Suprapubic skin (tissue), 4 donors: ENCODE measurements at regions not wholly inside any gene's neighbourhood (a gene's known extent, or its start where the extent isn't known, plus 50 kb on each side); places are given as distances from the start of the nearest gene placed in this dataset.

Source experiments
- DNase-seq, 2 donors: peaks; one replicate each; pipeline ENCODE4 v3.0.0-alpha.2; 2019; ENCODE audit warnings: low spot score in 2 of 2
- H3K27ac ChIP-seq: fragments of 200-600 bp; sonication (generic); one replicate; pipeline ENCODE4 v1.5.1; 2019
- H3K27me3 ChIP-seq: fragments of 200-600 bp; sonication (generic); one replicate; pipeline ENCODE4 v1.5.1; 2019
- H3K36me3 ChIP-seq: fragments of 200-600 bp; sonication (generic); one replicate; pipeline ENCODE4 v1.5.1; 2019
- H3K4me1 ChIP-seq: fragments of 200-600 bp; sonication (generic); one replicate; pipeline ENCODE4 v1.5.1; 2019
- H3K4me3 ChIP-seq: fragments of 200-600 bp; sonication (generic); one replicate; pipeline ENCODE4 v1.5.1; 2019; ENCODE audit warnings: mild to moderate bottlenecking
- H3K9me3 ChIP-seq: fragments of 200-600 bp; sonication (generic); one replicate; pipeline ENCODE4 v1.5.1; 2019
- CTCF ChIP-seq, 2 donors: fragments of 200-600 bp in 1 of 2; fragments of 450-650 bp in 1 of 2; sonication (generic) in 1 of 2; IDR thresholded peaks; one replicate each; pipeline ENCODE4 v1.5.1; 2016 to 2019; ENCODE audit warnings: antibody characterized with exemption in 2 of 2, mild to moderate bottlenecking in 1 of 2, moderate library complexity in 1 of 2
- EP300 ChIP-seq: sonication (generic); formaldehyde crosslinking; IDR thresholded peaks from one replicate; pipeline ENCODE4 v1.6.1; 2017; ENCODE audit warnings: antibody characterized with exemption
- POLR2A ChIP-seq, 2 donors: fragments of 450-650 bp; IDR thresholded peaks; one replicate each; pipeline ENCODE4 v1.6.1; 2017; ENCODE audit warnings: antibody characterized with exemption in 2 of 2, mild to moderate bottlenecking in 2 of 2, moderate library complexity in 2 of 2
- POLR2AphosphoS5 ChIP-seq, 3 donors: sonication (generic); formaldehyde crosslinking; IDR thresholded peaks; one replicate each; pipeline ENCODE4 v1.6.1; 2017; ENCODE audit warnings: antibody characterized with exemption in 3 of 3
- WGBS: methylation state at CpG from one replicate; pipeline ENCODE4 v1.1.5; 2018; 5-methylcytosine and 5-hydroxymethylcytosine counted together

- H3K4me1 ChIP-seq = no peaks in the 10 kb centered on the region
- no peaks in the 10 kb centered on the region for H3K27me3 ChIP-seq
- 65% methylated on average over 14 of the region's 14 CpGs for WGBS
- H3K36me3 ChIP-seq = no peaks in the 10 kb centered on the region
- DNase-seq = no peak
- H3K4me3 ChIP-seq = no peak overlapping the region
- no peak for TF ChIP-seq POLR2A (IDR thresholded peaks at IDR 0.05)
- no peaks in the 10 kb centered on the region for H3K9me3 ChIP-seq
- no peak overlapping the region for H3K27ac ChIP-seq
These were observed 116.1 kb upstream of the PEG3 start for GRCh38 chr19:56956503-56957226.

GRCh38 chr19:56959205-56959604 is 118.7 kb upstream of the PEG3 start:
- no peak overlapping the region for H3K27ac ChIP-seq
- H3K36me3 ChIP-seq = no peaks in the 10 kb centered on the region
- TF ChIP-seq POLR2AphosphoS5 (IDR thresholded peaks at IDR 0.05) = no peak
- no peaks in the 10 kb centered on the region for H3K4me1 ChIP-seq
- H3K27me3 ChIP-seq = no peaks in the 10 kb centered on the region
- 26% methylated on average over 4 of the region's 4 CpGs for WGBS
- no peak for DNase-seq
- no peaks in the 10 kb centered on the region for H3K9me3 ChIP-seq
- H3K4me3 ChIP-seq = no peak overlapping the region

- 49% methylated on average over 7 of the region's 7 CpGs for WGBS
- Histone ChIP-seq H3K9me3 (no peaks in the 10 kb centered on the region), H3K27me3 (no peaks in the 10 kb centered on the region), H3K36me3 (no peaks in the 10 kb centered on the region), H3K27ac (no peak overlapping the region), H3K4me3 (no peak overlapping the region), H3K4me1 (no peaks in the 10 kb centered on the region)
- no peak for DNase-seq
- TF ChIP-seq CTCF (IDR thresholded peaks at IDR 0.05) = no peak
- no peak for TF ChIP-seq EP300
- no peak for TF ChIP-seq POLR2A (IDR thresholded peaks at IDR 0.05)
- TF ChIP-seq POLR2AphosphoS5 (IDR thresholded peaks at IDR 0.05) = no peak
These were observed 120.5 kb upstream of the PEG3 start for GRCh38 chr19:56960959-56961543.

GRCh38 chr19:56964410-56964920 is 123.9 kb upstream of the PEG3 start:
- no peak for DNase-seq
- no peaks in the 10 kb centered on the region for H3K9me3 ChIP-seq
- no peak overlapping the region for H3K4me3 ChIP-seq
- H3K27me3 ChIP-seq = peaks cover 3% of the 10 kb centered on the region
- no peak overlapping the region for H3K27ac ChIP-seq
- no peaks in the 10 kb centered on the region for H3K4me1 ChIP-seq
- WGBS = 81% methylated on average over 8 of the region's 8 CpGs
- no peak for TF ChIP-seq EP300
- TF ChIP-seq POLR2A (IDR thresholded peaks at IDR 0.05) = no peak
- H3K36me3 ChIP-seq = no peaks in the 10 kb centered on the region

GRCh38 chr19:56966225-56966696 is 125.7 kb upstream of the PEG3 start:
- TF ChIP-seq POLR2AphosphoS5 (IDR thresholded peaks at IDR 0.05) (no peak), POLR2A (IDR thresholded peaks at IDR 0.05) (no peak), CTCF (IDR thresholded peaks at IDR 0.05) (no peak)
- 30% methylated on average over 16 of the region's 17 CpGs for WGBS
- peaks cover 3% of the 10 kb centered on the region for H3K27me3 ChIP-seq
- no peak overlapping the region for H3K27ac ChIP-seq
- no peak for DNase-seq
- no peaks in the 10 kb centered on the region for H3K9me3 ChIP-seq
- H3K4me3 ChIP-seq = no peak overlapping the region
- no peaks in the 10 kb centered on the region for H3K36me3 ChIP-seq
- no peaks in the 10 kb centered on the region for H3K4me1 ChIP-seq

GRCh38 chr19:56966697-56967299 is 126.3 kb upstream of the PEG3 start:
- H3K36me3 ChIP-seq = no peaks in the 10 kb centered on the region
- no peaks in the 10 kb centered on the region for H3K4me1 ChIP-seq
- H3K9me3 ChIP-seq = no peaks in the 10 kb centered on the region
- no peak overlapping the region for H3K27ac ChIP-seq
- no peak for DNase-seq
- H3K4me3 ChIP-seq = no peak overlapping the region
- H3K27me3 ChIP-seq = peaks cover 3% of the 10 kb centered on the region
- 76% methylated on average over 13 of the region's 13 CpGs for WGBS
- TF ChIP-seq EP300 (no peak), POLR2A (IDR thresholded peaks at IDR 0.05) (no peak), POLR2AphosphoS5 (IDR thresholded peaks at IDR 0.05) (no peak), CTCF (IDR thresholded peaks at IDR 0.05) (no peak)
